ENCODE measurements at regions not wholly inside any gene's neighbourhood (a gene's known extent, or its start where the extent isn't known, plus 50 kb on each side); places are given as distances from the start of the nearest gene placed in this dataset.
"Not testable (repeated sequence)": the region's sequence is repeated elsewhere in the genome, so short reads cannot be mapped to it uniquely, and the experiment has no call there.

GRCh38 chr16:21516705-21517040 lies 82.7 kb upstream of the METTL9 start:
- TF ChIP-seq CTCF, POLR2A (IDR thresholded peaks at IDR 0.05): not testable (repeated sequence)

All from Peyer's patch (tissue), 4 donors.